SU-DHL-6 (cell line): ENCODE measurements at regions not wholly inside any gene's neighbourhood (a gene's known extent, or its start where the extent isn't known, plus 50 kb on each side); places are given as distances from the start of the nearest gene placed in this dataset.

Experiments
- EZH2phosphoT487 ChIP-seq: fragments of 200-600 bp; sonication (generic), shearing (Covaris generic); conservative IDR thresholded peaks from 2 replicates; pipeline ENCODE4 v1.6.1; 2018; ENCODE audit warnings: mild to moderate bottlenecking, antibody characterized with exemption, low read length, moderate library complexity, mixed read lengths
- TF ChIP-seq, protein P1 (sequence below): fragments of 200-600 bp; sonication (generic); IDR thresholded peaks from one replicate; pipeline ENCODE4 v1.5.1; 2017; ENCODE audit warnings: antibody characterized with exemption, mild to moderate bottlenecking, low read length, moderate library complexity; ENCODE audit not compliant: insufficient read depth, poor library complexity, severe bottlenecking

DNA sequence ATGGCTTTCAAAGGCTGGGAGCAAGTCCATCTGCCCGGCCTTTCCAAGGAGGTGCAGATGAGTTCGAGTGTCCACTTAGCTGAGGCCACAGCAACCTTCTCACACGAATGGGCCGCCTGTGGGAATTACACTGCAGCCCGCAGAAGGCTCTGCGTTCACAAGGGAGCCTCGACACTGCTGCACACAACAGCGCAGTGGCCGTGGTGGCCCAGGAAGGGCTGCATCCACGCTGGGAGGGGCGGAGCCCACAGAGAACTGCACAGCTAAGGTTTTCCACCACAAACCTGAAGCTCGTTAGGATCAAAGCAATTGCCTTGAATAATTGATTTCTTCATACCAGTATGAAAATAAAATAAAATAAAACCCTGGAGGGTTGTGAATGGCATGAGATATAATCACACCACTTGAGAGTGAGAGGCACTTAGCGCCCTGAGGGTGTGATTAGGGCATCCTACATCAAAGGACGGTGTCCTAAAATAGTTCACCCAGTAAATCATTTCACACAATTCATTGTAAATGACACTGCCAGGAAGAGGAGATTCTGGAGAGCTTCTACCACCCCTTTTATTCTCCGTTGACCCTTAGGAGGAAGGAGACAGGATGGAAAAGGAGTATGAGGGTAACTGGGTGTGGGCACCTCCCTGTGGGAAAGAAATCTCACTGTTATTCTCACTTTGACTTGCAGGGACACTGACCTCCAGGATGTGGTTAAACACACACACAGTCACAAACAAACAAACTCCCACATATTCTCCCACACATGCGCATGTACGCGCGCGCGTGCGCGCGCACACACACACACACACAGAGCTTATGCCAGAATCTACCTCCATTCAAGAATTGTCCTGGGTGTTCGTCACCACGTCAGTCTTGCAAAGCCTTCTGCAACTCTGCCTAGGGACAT lies 256.6 kb upstream of the ID2 start:
- TF ChIP-seq, protein P1, sequence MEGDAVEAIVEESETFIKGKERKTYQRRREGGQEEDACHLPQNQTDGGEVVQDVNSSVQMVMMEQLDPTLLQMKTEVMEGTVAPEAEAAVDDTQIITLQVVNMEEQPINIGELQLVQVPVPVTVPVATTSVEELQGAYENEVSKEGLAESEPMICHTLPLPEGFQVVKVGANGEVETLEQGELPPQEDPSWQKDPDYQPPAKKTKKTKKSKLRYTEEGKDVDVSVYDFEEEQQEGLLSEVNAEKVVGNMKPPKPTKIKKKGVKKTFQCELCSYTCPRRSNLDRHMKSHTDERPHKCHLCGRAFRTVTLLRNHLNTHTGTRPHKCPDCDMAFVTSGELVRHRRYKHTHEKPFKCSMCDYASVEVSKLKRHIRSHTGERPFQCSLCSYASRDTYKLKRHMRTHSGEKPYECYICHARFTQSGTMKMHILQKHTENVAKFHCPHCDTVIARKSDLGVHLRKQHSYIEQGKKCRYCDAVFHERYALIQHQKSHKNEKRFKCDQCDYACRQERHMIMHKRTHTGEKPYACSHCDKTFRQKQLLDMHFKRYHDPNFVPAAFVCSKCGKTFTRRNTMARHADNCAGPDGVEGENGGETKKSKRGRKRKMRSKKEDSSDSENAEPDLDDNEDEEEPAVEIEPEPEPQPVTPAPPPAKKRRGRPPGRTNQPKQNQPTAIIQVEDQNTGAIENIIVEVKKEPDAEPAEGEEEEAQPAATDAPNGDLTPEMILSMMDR = no peak
- TF ChIP-seq EZH2phosphoT487 = no peak
